Fibroblast of villous mesenchyme (primary cell): ENCODE measurements at regions not wholly inside any gene's neighbourhood (a gene's known extent, or its start where the extent isn't known, plus 50 kb on each side); places are given as distances from the start of the nearest gene placed in this dataset.

Experiments
- DNase-seq: peaks from one replicate; pipeline ENCODE4 v3.0.0-alpha.2; 2010; ENCODE audit warnings: low read depth
- H3K4me3 ChIP-seq: 2 replicates; pipeline ENCODE4 v1.5.1; 2011; ENCODE audit warnings: low read depth, mild to moderate bottlenecking, low read length
- CTCF ChIP-seq: IDR thresholded peaks from 2 replicates; pipeline ENCODE4 v1.5.1; 2012; ENCODE audit warnings: low read depth, mild to moderate bottlenecking, low read length; ENCODE audit not compliant: insufficient read depth

DNA sequence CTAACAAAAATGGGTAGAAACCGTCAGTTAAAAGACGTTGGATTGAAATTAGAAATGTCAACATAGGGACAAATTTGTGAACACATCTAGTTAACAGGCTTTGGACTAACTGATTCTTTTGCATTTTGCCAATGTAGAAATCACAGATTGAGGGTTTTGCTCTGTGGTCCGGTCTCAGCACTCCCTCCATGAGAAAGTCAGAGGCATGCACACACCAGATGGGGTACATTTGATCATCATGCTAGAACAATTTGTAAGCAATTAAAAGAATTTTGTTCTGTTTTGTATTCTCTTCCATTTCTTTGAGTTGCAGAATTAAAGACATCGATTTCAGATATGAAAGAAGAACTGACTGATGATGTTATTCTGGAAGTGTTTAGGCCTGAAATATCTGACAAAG, 179.1 kb upstream of the CCDC68 start:
- no peak for DNase-seq
- no peak overlapping the region for H3K4me3 ChIP-seq
- TF ChIP-seq CTCF, result no peak

DNA sequence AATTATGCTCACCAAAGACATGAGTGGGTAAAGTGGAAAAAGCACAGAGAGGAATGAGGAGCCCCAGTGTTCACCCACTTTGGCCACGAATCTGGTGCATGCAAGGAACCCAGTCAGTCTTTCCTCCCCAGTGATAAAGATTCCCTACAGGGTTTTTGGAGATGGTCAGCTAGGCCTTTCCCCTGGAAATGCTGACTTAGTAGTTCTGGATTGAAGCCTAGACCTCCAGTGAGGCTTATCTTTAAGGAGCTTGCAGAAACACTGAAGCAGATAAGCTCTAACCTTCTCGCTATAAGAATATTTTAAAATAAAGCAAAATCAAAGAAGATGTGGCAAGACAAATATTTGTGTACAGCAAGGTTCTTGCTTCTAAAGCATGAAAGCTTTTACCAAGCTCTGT, 178.3 kb upstream of the CCDC68 start:
- DNase-seq, result no peak
- no peak overlapping the region for H3K4me3 ChIP-seq
- TF ChIP-seq CTCF, result no peak

GRCh38 chr18:55136864-55137263, 177.6 kb upstream of the CCDC68 start:
- no peak overlapping the region for H3K4me3 ChIP-seq
- no peak for TF ChIP-seq CTCF
- DNase-seq, result no peak

DNA sequence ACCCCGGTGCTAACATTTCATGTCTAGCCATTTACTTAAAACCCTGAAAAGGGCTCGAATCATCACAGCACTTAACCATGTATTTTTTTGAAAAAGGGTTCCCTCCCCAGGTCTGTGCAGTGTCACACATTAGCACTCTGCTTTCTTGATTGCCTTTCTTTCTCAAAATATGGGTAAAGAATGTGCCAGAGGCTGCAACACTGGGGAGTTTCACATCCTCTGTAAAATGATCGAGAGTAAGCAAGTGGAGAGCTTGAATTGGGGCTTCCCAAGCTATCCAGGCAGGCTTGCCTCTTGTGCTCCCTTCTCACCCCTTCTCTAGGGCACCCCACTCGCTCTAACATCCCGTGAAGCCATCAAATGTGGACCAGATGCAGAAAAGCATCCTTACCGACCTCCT, 177.0 kb upstream of the CCDC68 start:
- no peak for DNase-seq
- TF ChIP-seq CTCF, result no peak

DNA sequence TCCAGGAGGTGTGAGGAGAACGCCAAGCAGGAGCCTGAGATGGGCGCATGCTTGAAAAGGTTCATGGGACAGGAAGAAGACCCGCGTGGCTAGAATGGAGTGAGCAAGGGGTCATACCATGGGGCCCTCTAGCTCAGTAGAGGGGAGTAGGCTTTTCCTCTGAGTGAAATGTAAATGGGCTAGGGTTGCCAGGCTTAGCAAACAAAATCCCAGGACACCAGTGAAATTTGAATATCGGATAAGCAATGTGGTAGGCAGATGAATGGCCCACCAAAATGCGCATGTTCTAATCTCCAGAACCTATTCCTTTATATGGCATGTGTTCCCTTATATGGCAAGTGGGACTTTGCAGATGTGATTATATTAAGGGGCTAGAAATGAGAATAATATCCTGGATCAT, 174.1 kb upstream of the CCDC68 start:
- TF ChIP-seq CTCF, result no peak
- DNase-seq, result no peak

More for the DNA sequence above, 177.0 kb upstream of the CCDC68 start:
- no peak overlapping the region for H3K4me3 ChIP-seq

GRCh38 chr18:55128437-55128836, 169.2 kb upstream of the CCDC68 start:
- DNase-seq, result no peak
- no peak for TF ChIP-seq CTCF
- no peak overlapping the region for H3K4me3 ChIP-seq

More for the DNA sequence above, 174.1 kb upstream of the CCDC68 start:
- no peak overlapping the region for H3K4me3 ChIP-seq

DNA sequence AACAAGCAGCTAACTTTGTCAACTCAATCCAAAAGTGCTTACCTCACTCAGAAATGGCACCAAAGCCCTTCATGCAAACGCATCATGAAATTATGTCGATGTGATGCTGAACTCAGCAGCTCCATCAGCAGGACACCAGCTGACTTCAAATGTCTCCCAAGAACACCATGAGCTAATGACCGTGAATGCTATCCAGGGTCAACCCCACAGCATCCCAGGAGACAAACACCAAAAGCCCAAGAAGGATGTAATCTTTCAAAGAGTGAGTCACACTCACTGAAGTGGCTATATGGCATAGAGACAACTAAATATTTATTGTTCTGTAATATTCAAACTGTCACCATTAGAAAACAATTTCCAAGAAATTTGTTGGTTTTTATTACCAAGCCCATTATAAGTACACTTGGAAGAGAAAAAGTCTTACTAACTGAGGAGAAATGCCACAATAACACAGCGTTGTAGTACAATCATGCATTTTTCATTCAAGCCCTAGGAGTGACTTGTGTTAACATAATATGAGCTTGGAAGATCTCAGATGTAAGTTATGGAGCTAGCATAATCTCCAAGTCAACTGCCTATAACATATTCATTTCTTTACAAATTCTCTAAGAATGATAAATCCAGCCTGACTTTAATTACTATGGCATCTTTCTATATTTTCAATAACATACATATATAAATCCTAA, 165.0 kb upstream of the CCDC68 start:
- H3K4me3 ChIP-seq, result no peak overlapping the region
- DNase-seq, result peak; percentile 31
- no peak for TF ChIP-seq CTCF
